K562 (cell line): ENCODE measurements at regions not wholly inside any gene's neighbourhood (a gene's known extent, or its start where the extent isn't known, plus 50 kb on each side); places are given as distances from the start of the nearest gene placed in this dataset.

Experiments used
- ATAC-seq: fragments of 200-7000 bp; cut with Tn5 transposase; 3 replicates; pipeline ENCODE4 v1.9.1; 2020; ENCODE audit warnings: moderate library complexity
- BruUV-seq: library from RNA; stranded (reverse); fragments of 400-500 nt; replicated peaks from 2 replicates; lab custom pipeline; 2021; lab: Mats Ljungman, UMichigan
- CTCF ChIA-PET: fragments of 300-600 bp; formaldehyde crosslinking; extraction: SDS; loops from one replicate; lab custom pipeline; 2021; ENCODE audit warnings: low intra/inter-chr PET ratio; lab: Yijun Ruan, JAX
- POLR2A ChIA-PET: fragments of 300-600, 350-650 bp; sonication (Branson Sonifier 250); formaldehyde crosslinking; extraction: SDS; loops from one replicate; lab custom pipeline; 2021; ENCODE audit warnings: antibody characterized with exemption, inconsistent platforms; lab: Yijun Ruan, JAX
- DNase-seq, 4 experiments: peaks; one replicate each; pipeline versions ENCODE4 v3.0.0 to v3.0.0-alpha.2; 2011 to 2018; ENCODE audit warnings: low spot score in 3 of 4, mixed read lengths in 3 of 4; ENCODE audit errors: extremely low read depth in 1 of 4
- FAIRE-seq: peaks from 2 replicates; lab custom pipeline; 2011; peaks lifted over from hg19 to GRCh38; lab: Jason Lieb, UNC
- H2AFZ ChIP-seq: 2 replicates; pipeline ENCODE4 v1.6.0; 2011; ENCODE audit warnings: low read depth, low read length, control low read depth, inconsistent platforms
- H3K27ac ChIP-seq: fragments of 200-600 bp; 3 replicates; pipeline ENCODE4 v1.8.0; 2011; ENCODE audit warnings: low read depth, mild to moderate bottlenecking, control low read depth, inconsistent platforms, low read length, moderate library complexity, mixed read lengths; ENCODE audit errors: extremely low read depth
- H3K27me3 ChIP-seq, 2 experiments: fragments of 300-600 bp in 1 of 2; 2 replicates in 1 of 2; 3 replicates in 1 of 2; pipeline versions ENCODE4 v1.6.0 to v1.8.0; 2011; ENCODE audit warnings: inconsistent platforms in 2 of 2, low read length in 2 of 2, mild to moderate bottlenecking in 1 of 2, mixed read lengths in 1 of 2, moderate library complexity in 1 of 2; ENCODE audit not compliant: control insufficient read depth in 2 of 2, insufficient read depth in 2 of 2
- H3K36me3 ChIP-seq: fragments of 300-600 bp; 3 replicates; pipeline ENCODE4 v1.8.0; 2011; ENCODE audit warnings: mild to moderate bottlenecking, low read length, inconsistent platforms; ENCODE audit not compliant: control insufficient read depth, insufficient read depth
- H3K4me1 ChIP-seq, 2 experiments: fragments of 200-600 bp in 1 of 2; replicated peaks in 1 of 2; 2 replicates in 1 of 2; 3 replicates in 1 of 2; pipeline versions ENCODE4 v1.5.1 to v1.8.0; 2011; ENCODE audit warnings: inconsistent platforms in 2 of 2, low read length in 2 of 2, mild to moderate bottlenecking in 1 of 2, mixed read lengths in 1 of 2, moderate library complexity in 1 of 2; ENCODE audit not compliant: control insufficient read depth in 2 of 2, insufficient read depth in 2 of 2
- H3K4me2 ChIP-seq: 2 replicates; pipeline ENCODE4 v1.6.1; 2011; ENCODE audit warnings: low read length, control low read depth, inconsistent platforms, mixed read lengths; ENCODE audit not compliant: insufficient read depth
- H3K4me3 ChIP-seq: fragments of 200-600 bp; sonication (generic), shearing (Covaris generic); 2 replicates; pipeline ENCODE4 v1.5.1; 2016; ENCODE audit warnings: control low read depth, inconsistent platforms
- H3K79me2 ChIP-seq: fragments of 200-600 bp; 3 replicates; pipeline ENCODE4 v1.8.0; 2011; ENCODE audit warnings: low read length, inconsistent platforms; ENCODE audit not compliant: control insufficient read depth, insufficient read depth
- H3K9ac ChIP-seq, 2 experiments: 2 replicates each; pipeline versions ENCODE4 v1.6.0 to v1.6.1; 2011; ENCODE audit warnings: low read depth in 2 of 2, low read length in 2 of 2, control low read depth in 1 of 2, inconsistent platforms in 1 of 2, mild to moderate bottlenecking in 1 of 2, mixed read lengths in 1 of 2; ENCODE audit not compliant: insufficient read depth in 1 of 2
- H3K9me1 ChIP-seq: one replicate; pipeline ENCODE4 v1.6.0; 2011; ENCODE audit warnings: inconsistent platforms, mild to moderate bottlenecking, low read length, moderate library complexity; ENCODE audit not compliant: control insufficient read depth, insufficient read depth
- H3K9me3 ChIP-seq: replicated peaks from 2 replicates; pipeline ENCODE4 v1.5.1; 2011; ENCODE audit warnings: low read depth, low read length, inconsistent platforms; ENCODE audit not compliant: control insufficient read depth, insufficient read depth
- H4K20me1 ChIP-seq: replicated peaks from 2 replicates; pipeline ENCODE4 v1.6.1; 2011; ENCODE audit warnings: low read length, inconsistent platforms, mixed read lengths; ENCODE audit not compliant: control insufficient read depth, insufficient read depth
- FOXK1 ChIP-seq: sonication (generic); formaldehyde crosslinking; IDR thresholded peaks from 2 replicates; pipeline ENCODE4 v1.8.0; 2022; ENCODE audit warnings: missing genetic modification reagents, mild to moderate bottlenecking, borderline replicate concordance
- GTF2E2 ChIP-seq: fragments of 200-800 bp; sonication (Bioruptor generic); IDR thresholded peaks from 2 replicates; pipeline ENCODE4 v1.6.1; 2016; ENCODE audit warnings: missing genetic modification characterization, missing compliant biosample characterization
- HMGXB4 ChIP-seq: sonication (generic); formaldehyde crosslinking; IDR thresholded peaks from 2 replicates; pipeline ENCODE4 v1.8.1; 2023; ENCODE audit warnings: mild to moderate bottlenecking, missing genetic modification reagents
- KLF13 ChIP-seq: fragments of 450-650 bp; IDR thresholded peaks from 2 replicates; pipeline ENCODE4 v1.6.1; 2016; ENCODE audit warnings: missing genetic modification characterization, low read depth, mild to moderate bottlenecking, missing compliant biosample characterization, moderate library complexity, borderline replicate concordance
- MECOM ChIP-seq: fragments of 250-450 bp; sonication (Bioruptor Pico); IDR thresholded peaks from 2 replicates; pipeline ENCODE4 v1.8.0; 2022; ENCODE audit warnings: inconsistent platforms
- REST ChIP-seq, 2 experiments: fragments of 450-650 bp; formaldehyde crosslinking in 1 of 2; IDR thresholded peaks; 2 replicates each; pipeline versions ENCODE4 v1.4.0 to v1.6.1; 2014 to 2020; ENCODE audit warnings: mild to moderate bottlenecking in 2 of 2, borderline replicate concordance in 1 of 2, low read depth in 1 of 2
- SNIP1 ChIP-seq: fragments of 450-650 bp; IDR thresholded peaks from 2 replicates; pipeline ENCODE4 v1.7.1; 2017; ENCODE audit warnings: low read depth, mild to moderate bottlenecking
- ZC3H11A ChIP-seq: IDR thresholded peaks from 2 replicates; pipeline ENCODE4 v1.6.1; 2012; ENCODE audit warnings: low read depth, low read length, improper control_type of control experiment
- WGBS: fragments of 100-300 bp; shearing (Covaris generic); methylation state at CpG from one replicate; pipeline ENCODE4 v1.1.6; 2016; ENCODE audit warnings: low coverage, mixed read lengths; ENCODE audit not compliant: insufficient coverage; ENCODE audit errors: missing lambda C conversion rate; 5-methylcytosine and 5-hydroxymethylcytosine counted together
- in situ Hi-C: fragments of 300-500 bp; cut with MboI; formaldehyde crosslinking; loops from 4 replicates; pipeline ENCODE4 v1.15.0; 2018; ENCODE audit warnings: inconsistent platforms, mixed read lengths
- intact Hi-C: fragments of 100-400 bp; cut with micrococcal nuclease; formaldehyde crosslinking; loops from 2 replicates; pipeline ENCODE4 v1.14.2; 2022
- TF ChIP-seq, protein P1 (sequence below): fragments of 450-650 bp; IDR thresholded peaks from 2 replicates; pipeline ENCODE4 v1.6.1; 2017; ENCODE audit warnings: mild to moderate bottlenecking, moderate library complexity

GRCh38 chr3:8327739-8328138 lies 173.9 kb upstream of the LMCD1 start (continued):
- no peak for TF ChIP-seq SNIP1

GRCh38 chr3:8328967-8329366 lies 172.7 kb upstream of the LMCD1 start:
- no TSS peak for BruUV-seq
- H3K79me2 ChIP-seq: no peaks in the 10 kb centered on the region
- intact Hi-C loops (loop anchor here (10.0 kb wide), 1 partner anchor 296 kb away; no protein-coding TSS in a partner anchor), in situ Hi-C loops (no loop called here)
- ChIA-PET CTCF (no interaction called here), POLR2A (no interaction called here)
- no peak overlapping the region for H2AFZ ChIP-seq
- no peak overlapping the region for H3K27ac ChIP-seq
- no peaks in the 10 kb centered on the region for H3K27me3 ChIP-seq
- ATAC-seq (no peak), FAIRE-seq (no peak), DNase-seq (no peak)
- no peak overlapping the region for H3K4me3 ChIP-seq
- no peaks in the 10 kb centered on the region for H3K9me3 ChIP-seq
- no peaks in the 10 kb centered on the region for H3K4me1 ChIP-seq
- 0% methylated on average over 3 of the region's 3 CpGs for WGBS
- no peaks in the 10 kb centered on the region for H3K9me1 ChIP-seq
- H3K4me2 ChIP-seq: no peak overlapping the region
- H4K20me1 ChIP-seq: no peaks in the 10 kb centered on the region
- H3K9ac ChIP-seq: no peak overlapping the region
- H3K36me3 ChIP-seq: no peaks in the 10 kb centered on the region
- TF ChIP-seq ZC3H11A: no peak
- no peak for TF ChIP-seq KLF13 (tag)
- TF ChIP-seq REST (IDR thresholded peaks at IDR 0.05; ENCODE audit: borderline replicate concordance): no peak
- TF ChIP-seq REST (CRISPR knock-in tag; IDR thresholded peaks at IDR 0.05; ENCODE audit: low read depth): no peak
- TF ChIP-seq, protein P1, sequence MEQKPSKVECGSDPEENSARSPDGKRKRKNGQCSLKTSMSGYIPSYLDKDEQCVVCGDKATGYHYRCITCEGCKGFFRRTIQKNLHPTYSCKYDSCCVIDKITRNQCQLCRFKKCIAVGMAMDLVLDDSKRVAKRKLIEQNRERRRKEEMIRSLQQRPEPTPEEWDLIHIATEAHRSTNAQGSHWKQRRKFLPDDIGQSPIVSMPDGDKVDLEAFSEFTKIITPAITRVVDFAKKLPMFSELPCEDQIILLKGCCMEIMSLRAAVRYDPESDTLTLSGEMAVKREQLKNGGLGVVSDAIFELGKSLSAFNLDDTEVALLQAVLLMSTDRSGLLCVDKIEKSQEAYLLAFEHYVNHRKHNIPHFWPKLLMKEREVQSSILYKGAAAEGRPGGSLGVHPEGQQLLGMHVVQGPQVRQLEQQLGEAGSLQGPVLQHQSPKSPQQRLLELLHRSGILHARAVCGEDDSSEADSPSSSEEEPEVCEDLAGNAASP: no peak
- TF ChIP-seq HMGXB4 (CRISPR knock-in tag): no peak
- TF ChIP-seq MECOM (CRISPR knock-in tag): no peak
- no peak for TF ChIP-seq FOXK1
- TF ChIP-seq GTF2E2 (tag): no peak
